ENCODE measurements at regions not wholly inside any gene's neighbourhood (a gene's known extent, or its start where the extent isn't known, plus 50 kb on each side); places are given as distances from the start of the nearest gene placed in this dataset.

- no peak for DNase-seq (ENCODE audit: low spot score)
Observed at GRCh38 chr15:47445723-47446392, 271.4 kb upstream of the SEMA6D start.

GRCh38 chr15:47460795-47461573, 256.3 kb upstream of the SEMA6D start:
- no peak for DNase-seq (ENCODE audit: low spot score)

DNA sequence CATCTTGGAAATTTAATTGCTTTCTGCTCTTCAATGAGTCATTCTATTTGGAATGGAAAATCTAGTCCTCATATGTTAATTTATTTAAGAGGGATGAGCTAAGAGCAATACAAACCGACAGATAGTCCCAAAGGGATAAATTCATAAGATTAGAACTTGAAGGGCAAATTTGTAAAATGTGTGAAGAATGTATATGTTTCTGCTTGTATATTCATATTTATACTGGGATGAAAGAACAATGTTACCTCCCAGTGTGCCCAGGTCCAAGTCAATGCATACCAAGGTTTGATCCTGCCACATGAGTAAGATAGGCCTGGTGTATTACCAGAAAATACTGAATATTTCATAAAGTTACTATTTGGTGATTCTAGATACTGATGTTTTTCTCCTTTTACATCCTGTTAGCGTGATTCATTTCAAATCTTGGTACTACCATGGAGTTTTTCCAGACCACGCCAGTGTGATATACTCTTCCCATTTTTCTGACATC, 255.6 kb upstream of the SEMA6D start:
- DNase-seq (ENCODE audit: low spot score): no peak

GRCh38 chr15:47466357-47466756, 250.9 kb upstream of the SEMA6D start:
- no peak for DNase-seq (ENCODE audit: low spot score)

- no peak for DNase-seq (ENCODE audit: low spot score)
Observed at GRCh38 chr15:47470983-47471382, 246.3 kb upstream of the SEMA6D start.

- no peak for DNase-seq (ENCODE audit: low spot score)
Observed at GRCh38 chr15:47473106-47473725, 244.1 kb upstream of the SEMA6D start.

GRCh38 chr15:47473832-47474231, 243.5 kb upstream of the SEMA6D start:
- DNase-seq (ENCODE audit: low spot score): no peak

- no peak for DNase-seq (ENCODE audit: low spot score)
Observed at GRCh38 chr15:47475336-47475735, 242.0 kb upstream of the SEMA6D start.

- no peak for DNase-seq (ENCODE audit: low spot score)
Observed at GRCh38 chr15:47477341-47477740, 240.0 kb upstream of the SEMA6D start.

GRCh38 chr15:47484059-47484458, 233.2 kb upstream of the SEMA6D start:
- DNase-seq (ENCODE audit: low spot score): no peak

- no peak for DNase-seq (ENCODE audit: low spot score)
Observed at GRCh38 chr15:47484997-47485396, 232.3 kb upstream of the SEMA6D start.

DNA sequence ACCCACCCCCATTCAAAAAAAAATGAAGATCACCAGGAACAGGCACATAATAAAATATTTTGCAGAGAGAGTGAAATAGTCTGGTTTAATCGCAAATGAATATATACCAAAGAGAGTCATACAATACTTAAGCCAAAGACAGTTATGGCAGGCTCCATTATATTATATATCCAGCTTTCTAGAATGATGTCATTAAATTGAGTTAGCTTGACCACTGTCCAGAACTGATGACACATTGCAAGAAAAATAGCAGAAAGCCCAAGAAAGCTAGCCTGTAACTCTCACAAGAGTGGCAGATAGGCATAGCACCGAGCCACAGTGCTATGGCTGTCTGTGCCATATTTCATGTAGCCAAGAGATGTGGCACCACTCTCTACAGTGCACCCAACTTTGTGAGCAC, 231.9 kb upstream of the SEMA6D start:
- no peak for DNase-seq (ENCODE audit: low spot score)

- no peak for DNase-seq (ENCODE audit: low spot score)
Observed at GRCh38 chr15:47486040-47486439, 231.3 kb upstream of the SEMA6D start.

GRCh38 chr15:47492195-47492594, 225.1 kb upstream of the SEMA6D start:
- DNase-seq (ENCODE audit: low spot score): no peak

- DNase-seq (ENCODE audit: low spot score): no peak
Observed at GRCh38 chr15:47493357-47494247, 223.7 kb upstream of the SEMA6D start.

DNA sequence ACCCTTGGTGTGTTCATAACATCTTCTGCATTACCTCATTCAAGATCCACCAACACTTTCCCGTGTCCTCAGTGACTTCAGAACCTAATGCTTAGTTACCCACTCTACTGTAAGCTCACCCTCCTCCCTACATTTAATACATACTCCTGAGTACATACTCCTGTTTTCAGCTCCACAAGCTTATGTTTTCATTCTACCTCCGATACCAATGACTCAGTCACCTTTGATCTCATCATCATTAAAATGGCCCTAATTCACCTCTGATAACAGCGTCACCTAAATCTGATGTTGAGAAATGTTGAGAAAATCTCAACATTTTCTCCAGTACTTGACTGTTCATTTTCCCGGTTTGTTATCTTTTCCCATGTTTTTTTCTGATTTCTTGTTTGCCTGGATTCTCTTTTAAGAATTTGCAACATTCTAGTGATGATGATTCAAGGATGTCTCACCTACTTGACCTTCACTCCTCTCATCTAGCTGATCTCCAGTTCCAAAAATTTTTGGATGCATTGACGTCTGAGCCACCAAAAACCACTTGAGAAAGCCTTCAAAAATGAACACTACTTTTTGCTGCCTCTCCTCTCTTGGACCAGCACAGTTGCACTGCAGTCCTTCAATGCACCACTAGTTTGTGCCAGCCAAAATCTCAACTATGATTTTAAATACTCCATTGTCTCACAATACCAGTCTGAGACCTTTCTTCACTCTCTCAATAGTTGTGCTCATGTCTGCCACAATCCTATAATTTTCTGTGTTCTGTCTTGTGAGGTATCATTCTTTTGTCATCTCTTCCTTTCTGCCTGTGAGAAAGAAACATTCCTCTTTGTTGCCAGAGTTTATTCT, 220.7 kb upstream of the SEMA6D start:
- DNase-seq (ENCODE audit: low spot score): no peak

DNA sequence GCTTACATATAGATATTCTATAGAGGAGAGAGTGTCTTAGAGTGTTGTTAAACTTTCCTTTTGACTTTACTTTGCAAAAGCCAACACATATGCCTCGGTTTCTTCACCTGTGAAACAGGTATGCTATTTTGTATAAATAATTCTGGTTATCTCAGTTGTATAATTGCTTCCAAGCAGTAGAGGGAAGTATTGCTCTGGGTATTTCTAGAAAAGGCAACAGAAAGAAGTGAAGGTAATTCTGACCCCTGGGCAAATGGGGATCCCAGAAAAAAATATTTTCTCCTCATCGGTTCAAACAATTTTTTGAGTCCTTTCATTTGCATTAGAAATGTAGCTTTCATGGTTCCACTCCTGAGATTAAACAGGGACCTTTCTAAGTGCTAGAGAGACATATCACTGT, 216.5 kb upstream of the SEMA6D start:
- no peak for DNase-seq (ENCODE audit: low spot score)

DNA sequence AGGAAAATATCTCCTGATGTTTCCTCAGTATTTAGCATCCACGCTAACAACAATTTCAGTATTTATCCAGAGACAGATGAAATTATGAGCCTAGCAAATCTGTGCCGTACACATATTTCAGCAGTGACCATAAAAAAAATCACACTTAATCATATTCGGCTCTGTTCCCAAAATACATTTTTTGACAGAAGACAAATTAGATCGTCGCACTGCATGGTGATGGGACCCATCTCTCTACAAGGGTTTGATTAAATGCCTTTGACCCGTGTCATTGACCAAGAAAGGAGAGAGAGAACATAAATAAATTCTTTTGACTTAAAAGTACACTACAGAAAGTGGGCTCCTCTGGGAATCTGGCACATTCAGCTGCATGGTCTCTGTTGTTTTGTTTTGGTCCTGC, 215.3 kb upstream of the SEMA6D start:
- DNase-seq (ENCODE audit: low spot score): no peak

DNA sequence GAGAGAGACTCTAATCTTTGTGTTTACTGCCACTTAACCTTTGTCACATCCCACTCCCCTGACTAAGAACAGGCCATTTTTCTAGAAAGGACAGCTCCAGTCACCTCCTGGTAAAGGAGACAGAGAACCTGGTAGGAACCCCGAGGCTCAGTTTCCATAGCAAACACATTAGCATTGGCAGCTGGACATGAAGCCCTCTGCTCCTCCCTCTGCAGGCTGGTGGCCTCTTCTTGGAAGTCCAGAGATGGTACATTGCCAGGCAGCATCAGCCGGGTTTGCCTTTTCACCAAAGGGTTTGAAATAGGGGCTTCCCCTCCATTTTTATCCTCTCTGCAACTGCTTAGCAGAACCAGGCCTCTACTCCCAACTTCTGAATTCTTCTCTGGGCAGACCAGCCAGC, 213.4 kb upstream of the SEMA6D start:
- no peak for DNase-seq (ENCODE audit: low spot score)

DNA sequence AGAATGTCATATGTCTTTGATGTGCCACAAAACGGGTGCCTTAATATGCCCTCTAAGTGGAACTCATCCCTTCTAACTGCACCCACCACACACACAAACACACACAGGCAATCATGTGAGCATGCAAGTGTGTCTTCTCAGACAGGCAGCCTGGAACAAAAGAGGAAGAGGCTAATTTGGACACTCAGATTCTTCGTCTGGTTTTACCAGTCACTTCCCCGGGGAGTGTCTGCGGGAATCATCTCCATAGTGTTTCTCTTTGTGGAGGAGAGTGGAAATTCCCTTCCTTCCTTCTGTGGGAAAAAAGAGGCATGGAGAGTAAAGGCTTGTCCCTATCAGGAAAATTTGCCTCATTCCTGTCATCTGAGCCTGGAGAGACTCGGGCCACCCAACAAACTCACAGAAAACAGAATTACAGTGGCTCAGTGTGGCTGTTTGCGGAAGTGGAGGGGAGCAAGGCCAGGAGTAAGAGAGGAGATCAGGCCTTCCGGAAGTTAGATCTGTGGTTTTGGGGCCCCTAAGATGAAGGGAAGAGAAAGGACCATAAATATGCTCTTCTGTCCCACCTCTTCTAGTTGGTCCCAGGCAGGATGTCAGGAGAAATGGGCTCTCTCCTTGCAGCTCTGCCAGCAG, 212.6 kb upstream of the SEMA6D start:
- DNase-seq (ENCODE audit: low spot score): no peak
